GM20000 (cell line): ENCODE measurements at regions not wholly inside any gene's neighbourhood (a gene's known extent, or its start where the extent isn't known, plus 50 kb on each side); places are given as distances from the start of the nearest gene placed in this dataset.
A peak's percentile ranks its signal among the peaks of the same experiment; 100 is the strongest.

ENCODE experiments used
- DNase-seq: peaks from one replicate; pipeline ENCODE4 v3.0.0; 2012; ENCODE audit warnings: low spot score
- CTCF ChIP-seq: IDR thresholded peaks from 2 replicates; pipeline ENCODE4 v1.5.1; 2012; ENCODE audit warnings: mild to moderate bottlenecking, control low read depth; ENCODE audit errors: extremely low read depth, missing control alignments

DNA sequence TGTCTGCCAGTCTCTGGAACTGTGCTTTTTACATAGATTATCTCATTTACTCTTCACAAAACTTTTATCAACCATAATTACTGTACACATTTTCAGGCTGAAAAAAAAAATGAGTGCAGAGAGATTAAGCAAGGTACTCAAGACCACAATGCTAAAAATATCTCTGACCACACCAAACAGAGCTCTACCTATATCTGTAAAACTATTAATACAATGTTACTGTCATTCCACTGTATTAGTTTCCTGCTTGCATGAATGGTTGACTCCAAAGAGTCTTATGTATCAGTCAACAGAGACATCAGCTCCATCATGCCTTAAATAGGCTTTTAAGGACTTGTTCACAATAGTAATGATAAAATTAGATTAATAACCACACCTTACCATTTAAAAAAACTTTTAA lies 134.7 kb upstream of the CCDC150 start:
- peak; percentile 24 for DNase-seq
- no peak for TF ChIP-seq CTCF

DNA sequence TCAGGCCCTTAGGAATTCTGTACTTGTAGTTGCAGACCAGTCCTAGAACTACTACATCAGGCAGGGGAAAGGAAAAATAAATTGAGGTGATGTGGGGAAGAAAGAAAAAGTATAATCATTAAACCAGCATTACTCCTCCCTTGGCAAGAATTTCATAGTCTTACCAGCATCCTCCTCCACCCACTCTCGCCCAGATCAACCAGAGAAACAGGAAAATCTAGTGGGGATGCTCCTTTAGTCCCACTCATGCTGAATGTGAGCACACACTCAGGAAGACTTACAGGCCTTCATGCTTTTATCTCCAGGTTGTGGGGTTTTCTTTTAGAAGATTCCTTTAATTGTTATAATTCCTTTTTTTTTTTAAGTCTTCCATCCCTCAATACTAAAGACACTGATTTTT lies 129.3 kb upstream of the CCDC150 start:
- no peak for TF ChIP-seq CTCF
- no peak for DNase-seq

GRCh38 chr2:196511258-196512168 lies 128.0 kb upstream of the CCDC150 start:
- TF ChIP-seq CTCF = no peak
- DNase-seq = no peak

GRCh38 chr2:196513796-196514526 lies 125.6 kb upstream of the CCDC150 start:
- no peak for DNase-seq
- no peak for TF ChIP-seq CTCF

GRCh38 chr2:196514641-196515040 lies 124.9 kb upstream of the CCDC150 start:
- TF ChIP-seq CTCF = no peak
- DNase-seq = no peak

DNA sequence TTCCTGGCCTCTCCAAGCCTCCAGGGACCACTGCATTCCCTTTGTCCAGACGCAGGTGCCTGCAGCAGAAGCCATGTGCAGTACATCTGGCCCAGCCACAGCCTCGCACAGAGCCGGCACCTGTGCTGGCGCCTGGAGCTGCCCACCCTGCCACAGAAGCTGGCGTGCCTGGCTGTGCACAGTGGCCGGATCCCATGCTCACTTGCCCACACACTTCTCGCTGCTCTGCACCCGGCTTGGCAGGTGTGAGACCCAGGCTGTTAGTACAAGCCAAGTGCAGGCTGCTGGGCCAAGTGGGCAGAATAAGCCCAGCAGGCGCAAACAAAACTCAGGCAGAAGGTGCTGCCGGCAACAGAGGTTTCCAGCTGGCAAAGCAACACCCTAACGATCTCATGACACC lies 124.5 kb upstream of the CCDC150 start:
- no peak for TF ChIP-seq CTCF
- no peak for DNase-seq

DNA sequence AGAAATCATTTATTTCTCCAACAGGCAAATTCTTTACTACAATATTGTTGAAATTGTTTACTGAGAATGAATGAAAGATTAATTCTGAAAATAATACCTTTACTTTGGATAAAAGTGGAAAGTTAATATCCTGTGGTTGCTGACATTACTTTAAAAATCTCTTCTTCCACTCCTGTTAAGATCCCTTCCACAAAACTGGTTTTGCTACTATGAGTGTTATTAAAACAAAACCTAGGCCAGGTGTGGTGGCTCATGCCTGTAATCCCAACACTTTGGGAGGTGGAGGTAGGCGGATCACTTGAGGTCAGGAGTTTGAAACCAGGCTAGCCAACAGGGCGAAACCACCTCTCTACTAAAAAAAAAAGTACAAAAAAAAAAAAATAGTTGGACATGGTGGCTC lies 123.9 kb upstream of the CCDC150 start:
- no peak for DNase-seq
- TF ChIP-seq CTCF = no peak
